NCI-H69 (cell line): ENCODE measurements at regions not wholly inside any gene's neighbourhood (a gene's known extent, or its start where the extent isn't known, plus 50 kb on each side); places are given as distances from the start of the nearest gene placed in this dataset.

Experiments used
- DNase-seq: peaks from one replicate; lab custom pipeline; 2025; lab: John Stamatoyannopoulos, UW

- no peak for DNase-seq
Measured at GRCh38 chr4:81629366-81629765, 157.7 kb upstream of the RASGEF1B start.

- DNase-seq = no peak
Measured at GRCh38 chr4:81628489-81628888, 156.8 kb upstream of the RASGEF1B start.

- peak; percentile 78 for DNase-seq
Measured at GRCh38 chr4:81627590-81627989, 155.9 kb upstream of the RASGEF1B start.

GRCh38 chr4:81626851-81627250 lies 155.1 kb upstream of the RASGEF1B start:
- DNase-seq = no peak

- peak; percentile 88 for DNase-seq
Measured at GRCh38 chr4:81625422-81626417, 154.0 kb upstream of the RASGEF1B start.

GRCh38 chr4:81623434-81623833 lies 151.7 kb upstream of the RASGEF1B start:
- no peak for DNase-seq

GRCh38 chr4:81622474-81623184 lies 150.9 kb upstream of the RASGEF1B start:
- no peak for DNase-seq

- peak; percentile 7 for DNase-seq
Measured at GRCh38 chr4:81622028-81622427, 150.3 kb upstream of the RASGEF1B start.

GRCh38 chr4:81621490-81621889 lies 149.8 kb upstream of the RASGEF1B start:
- peak; percentile 16 for DNase-seq

- DNase-seq = no peak
Measured at GRCh38 chr4:81620442-81620841, 148.7 kb upstream of the RASGEF1B start.

- DNase-seq = peak; percentile 74
Measured at GRCh38 chr4:81617545-81617944, 145.8 kb upstream of the RASGEF1B start.

GRCh38 chr4:81611221-81611620 lies 139.5 kb upstream of the RASGEF1B start:
- peak; percentile 3 for DNase-seq

GRCh38 chr4:81609844-81610243 lies 138.1 kb upstream of the RASGEF1B start:
- no peak for DNase-seq

GRCh38 chr4:81607950-81608349 lies 136.2 kb upstream of the RASGEF1B start:
- DNase-seq = no peak

- peak; percentile 69 for DNase-seq
Measured at GRCh38 chr4:81606801-81607501, 135.2 kb upstream of the RASGEF1B start.

- peak; percentile 35 for DNase-seq
Measured at GRCh38 chr4:81606166-81606565, 134.5 kb upstream of the RASGEF1B start.

GRCh38 chr4:81605271-81605670 lies 133.6 kb upstream of the RASGEF1B start:
- peak; percentile 70 for DNase-seq

GRCh38 chr4:81604683-81605218 lies 133.0 kb upstream of the RASGEF1B start:
- DNase-seq = peak; percentile 89

GRCh38 chr4:81602854-81603253 lies 131.1 kb upstream of the RASGEF1B start:
- DNase-seq = no peak

- DNase-seq = peak; percentile 57
Measured at GRCh38 chr4:81601358-81601694, 129.6 kb upstream of the RASGEF1B start.

- DNase-seq = peak; percentile 84
Measured at GRCh38 chr4:81600520-81601357, 129.0 kb upstream of the RASGEF1B start.
